Esophagus muscularis mucosa (tissue), 4 donors: ENCODE measurements at regions not wholly inside any gene's neighbourhood (a gene's known extent, or its start where the extent isn't known, plus 50 kb on each side); places are given as distances from the start of the nearest gene placed in this dataset.
"Not testable (repeated sequence)": the region's sequence is repeated elsewhere in the genome, so short reads cannot be mapped to it uniquely, and the experiment has no call there.

Experiments used
- DNase-seq: peaks from one replicate; pipeline ENCODE4 v3.0.0-alpha.2; 2017; ENCODE audit errors: extremely low spot score
- H3K27ac ChIP-seq, 4 donors: fragments of 200-600 bp; sonication (generic); replicated peaks in 1 of 4; 1 replicate in 3 of 4; 2 replicates in 1 of 4; pipeline ENCODE4 v1.5.1; 2016 to 2019; ENCODE audit warnings: mild to moderate bottlenecking in 1 of 4
- H3K27me3 ChIP-seq, 4 donors: fragments of 200-600 bp; sonication (generic); one replicate each; pipeline versions ENCODE4 v1.5.1 to v1.6.0; 2016 to 2019
- H3K36me3 ChIP-seq, 4 donors: fragments of 200-600 bp; sonication (generic); one replicate each; pipeline ENCODE4 v1.5.1; 2016 to 2019
- H3K4me1 ChIP-seq, 4 donors: fragments of 200-600 bp; sonication (generic); one replicate each; pipeline ENCODE4 v1.5.1; 2016 to 2019
- H3K4me3 ChIP-seq, 4 donors: fragments of 200-600 bp; sonication (generic); 1 replicate in 2 of 4; 2 replicates in 2 of 4; pipeline ENCODE4 v1.5.1; 2016 to 2019; ENCODE audit warnings: mild to moderate bottlenecking in 4 of 4, moderate library complexity in 1 of 4
- H3K9me3 ChIP-seq, 4 donors: fragments of 200-600 bp; sonication (generic); 1 replicate in 3 of 4; 2 replicates in 1 of 4; pipeline ENCODE4 v1.5.1; 2016 to 2019
- CTCF ChIP-seq, 3 experiments: fragments of 200-600 bp in 2 of 3; fragments of 450-650 bp in 1 of 3; sonication (generic) in 2 of 3; IDR thresholded peaks; one replicate each; pipeline ENCODE4 v1.5.1; 2017 to 2019; ENCODE audit warnings: antibody characterized with exemption in 3 of 3, mild to moderate bottlenecking in 2 of 3, moderate library complexity in 1 of 3
- EP300 ChIP-seq: sonication (generic); formaldehyde crosslinking; IDR thresholded peaks from one replicate; pipeline ENCODE4 v1.6.1; 2017; ENCODE audit warnings: antibody characterized with exemption
- POLR2A ChIP-seq: fragments of 450-650 bp; IDR thresholded peaks from one replicate; pipeline ENCODE4 v1.6.1; 2017; ENCODE audit warnings: antibody characterized with exemption, moderate library complexity, mild to moderate bottlenecking, low read depth
- POLR2AphosphoS5 ChIP-seq, 2 donors: sonication (generic); formaldehyde crosslinking; IDR thresholded peaks; one replicate each; pipeline ENCODE4 v1.6.1; 2017; ENCODE audit warnings: antibody characterized with exemption in 2 of 2
- WGBS: methylation state at CpG from one replicate; pipeline ENCODE4 v1.1.5; 2018; 5-methylcytosine and 5-hydroxymethylcytosine counted together
- intact Hi-C: fragments of 100-400 bp; cut with DNase I; formaldehyde crosslinking; loops from one replicate; pipeline ENCODE4 v1.15.1; 2023

GRCh38 chr6:12361042-12361765 lies 71.0 kb downstream of the EDN1 start:
- DNase-seq = no peak
- TF ChIP-seq POLR2A (no peak), EP300 (no peak), CTCF (IDR thresholded peaks at IDR 0.05) (no peak), POLR2AphosphoS5 (IDR thresholded peaks at IDR 0.05) (no peak)
- 91% methylated on average over 2 of the region's 2 CpGs for WGBS

GRCh38 chr6:12363277-12363650 lies 73.1 kb downstream of the EDN1 start:
- H3K4me1 ChIP-seq, H3K27me3 ChIP-seq, intact Hi-C loops, H3K27ac ChIP-seq, H3K9me3 ChIP-seq, H3K4me3 ChIP-seq, DNase-seq, H3K36me3 ChIP-seq: not testable (repeated sequence)
- WGBS = 90% methylated on average over 6 of the region's 6 CpGs

More at GRCh38 chr6:12361042-12361765, 71.0 kb downstream of the EDN1 start:
- Histone ChIP-seq H3K27ac (no peak overlapping the region), H3K4me1 (no peaks in the 10 kb centered on the region), H3K27me3 (no peaks in the 10 kb centered on the region), H3K4me3 (no peak overlapping the region), H3K9me3 (no peaks in the 10 kb centered on the region), H3K36me3 (no peaks in the 10 kb centered on the region)
- intact Hi-C loops = no loop called here

- TF ChIP-seq POLR2AphosphoS5 (IDR thresholded peaks at IDR 0.05) (no peak), POLR2A (no peak), CTCF (IDR thresholded peaks at IDR 0.05) (no peak), EP300 (no peak)
- Histone ChIP-seq H3K36me3 (no peaks in the 10 kb centered on the region), H3K27ac (no peak overlapping the region), H3K4me3 (no peak overlapping the region), H3K4me1 (no peaks in the 10 kb centered on the region), H3K9me3 (no peaks in the 10 kb centered on the region), H3K27me3 (no peaks in the 10 kb centered on the region)
- DNase-seq = no peak
- intact Hi-C loops = no loop called here
- WGBS = 89% methylated on average over 11 of the region's 11 CpGs
These were observed 73.7 kb downstream of the EDN1 start for GRCh38 chr6:12363651-12364381.

- Histone ChIP-seq H3K9me3 (no peaks in the 10 kb centered on the region), H3K27ac (no peak overlapping the region), H3K27me3 (no peaks in the 10 kb centered on the region), H3K4me3 (no peak overlapping the region), H3K4me1 (no peaks in the 10 kb centered on the region), H3K36me3 (no peaks in the 10 kb centered on the region)
- WGBS = 100% methylated on average over 1 of the region's 1 CpG
- intact Hi-C loops = no loop called here
- DNase-seq = no peak
- no peak for TF ChIP-seq CTCF (IDR thresholded peaks at IDR 0.05)
- TF ChIP-seq POLR2A = no peak
- TF ChIP-seq POLR2AphosphoS5 (IDR thresholded peaks at IDR 0.05) = no peak
- no peak for TF ChIP-seq EP300
These were observed 74.5 kb downstream of the EDN1 start for GRCh38 chr6:12364621-12365020.

- H3K9me3 ChIP-seq = no peaks in the 10 kb centered on the region
- no peaks in the 10 kb centered on the region for H3K4me1 ChIP-seq
- H3K4me3 ChIP-seq = no peak overlapping the region
- intact Hi-C loops = no loop called here
- 85% methylated on average over 5 of the region's 5 CpGs for WGBS
- H3K27ac ChIP-seq = no peak overlapping the region
- no peaks in the 10 kb centered on the region for H3K27me3 ChIP-seq
- no peak for DNase-seq
- H3K36me3 ChIP-seq = no peaks in the 10 kb centered on the region
- TF ChIP-seq POLR2AphosphoS5 (IDR thresholded peaks at IDR 0.05) = no peak
These were observed 76.6 kb downstream of the EDN1 start for GRCh38 chr6:12366731-12367130.
